Vagina (tissue), 2 donors: ENCODE measurements at regions not wholly inside any gene's neighbourhood (a gene's known extent, or its start where the extent isn't known, plus 50 kb on each side); places are given as distances from the start of the nearest gene placed in this dataset.

Experiments used
- POLR2A ChIP-seq, 2 donors: fragments of 450-650 bp; IDR thresholded peaks; one replicate each; pipeline ENCODE4 v1.6.1; 2017; ENCODE audit warnings: antibody characterized with exemption in 2 of 2, mild to moderate bottlenecking in 2 of 2, moderate library complexity in 2 of 2
- POLR2AphosphoS5 ChIP-seq, 2 donors: sonication (generic); formaldehyde crosslinking; IDR thresholded peaks; one replicate each; pipeline ENCODE4 v1.9.0; 2017; ENCODE audit warnings: antibody characterized with exemption in 2 of 2, mild to moderate bottlenecking in 2 of 2, low read depth in 1 of 2; ENCODE audit not compliant: insufficient read depth in 1 of 2
- TF ChIP-seq, protein P1 (sequence below), 3 experiments: fragments of 450-650 bp in 2 of 3; fragments of 200-600 bp in 1 of 3; sonication (generic) in 1 of 3; IDR thresholded peaks; one replicate each; pipeline ENCODE4 v1.5.1; 2017 to 2019; ENCODE audit warnings: antibody characterized with exemption in 3 of 3, mild to moderate bottlenecking in 2 of 3, moderate library complexity in 2 of 3

DNA sequence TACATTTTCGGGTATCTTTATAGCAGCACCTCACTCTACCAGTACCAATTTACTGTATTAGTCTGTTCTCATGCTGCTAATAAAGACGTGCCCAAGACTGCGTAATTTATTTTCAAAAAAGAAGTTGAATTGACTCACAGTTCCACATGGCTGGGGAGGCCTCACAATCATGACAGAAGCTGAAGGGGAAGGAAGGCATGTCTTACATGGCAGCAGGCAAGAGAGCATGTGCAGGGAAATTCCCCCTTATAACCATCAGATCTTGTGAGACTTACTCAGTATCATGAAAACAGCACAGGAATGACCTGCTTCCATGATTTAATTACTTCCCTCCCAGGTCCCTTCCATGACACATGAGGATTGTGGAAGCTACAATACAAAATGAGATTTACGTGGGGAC lies 602.6 kb upstream of the DAB2 start:
- TF ChIP-seq, protein P1, sequence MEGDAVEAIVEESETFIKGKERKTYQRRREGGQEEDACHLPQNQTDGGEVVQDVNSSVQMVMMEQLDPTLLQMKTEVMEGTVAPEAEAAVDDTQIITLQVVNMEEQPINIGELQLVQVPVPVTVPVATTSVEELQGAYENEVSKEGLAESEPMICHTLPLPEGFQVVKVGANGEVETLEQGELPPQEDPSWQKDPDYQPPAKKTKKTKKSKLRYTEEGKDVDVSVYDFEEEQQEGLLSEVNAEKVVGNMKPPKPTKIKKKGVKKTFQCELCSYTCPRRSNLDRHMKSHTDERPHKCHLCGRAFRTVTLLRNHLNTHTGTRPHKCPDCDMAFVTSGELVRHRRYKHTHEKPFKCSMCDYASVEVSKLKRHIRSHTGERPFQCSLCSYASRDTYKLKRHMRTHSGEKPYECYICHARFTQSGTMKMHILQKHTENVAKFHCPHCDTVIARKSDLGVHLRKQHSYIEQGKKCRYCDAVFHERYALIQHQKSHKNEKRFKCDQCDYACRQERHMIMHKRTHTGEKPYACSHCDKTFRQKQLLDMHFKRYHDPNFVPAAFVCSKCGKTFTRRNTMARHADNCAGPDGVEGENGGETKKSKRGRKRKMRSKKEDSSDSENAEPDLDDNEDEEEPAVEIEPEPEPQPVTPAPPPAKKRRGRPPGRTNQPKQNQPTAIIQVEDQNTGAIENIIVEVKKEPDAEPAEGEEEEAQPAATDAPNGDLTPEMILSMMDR (IDR thresholded peaks at IDR 0.05) = no peak
- TF ChIP-seq POLR2AphosphoS5 (IDR thresholded peaks at IDR 0.05; ENCODE audit: insufficient read depth in 1 of 2, low read depth in 1 of 2) = no peak
- no peak for TF ChIP-seq POLR2A (IDR thresholded peaks at IDR 0.05)
